ENCODE measurements at regions not wholly inside any gene's neighbourhood (a gene's known extent, or its start where the extent isn't known, plus 50 kb on each side); places are given as distances from the start of the nearest gene placed in this dataset.

- no peak for FAIRE-seq
- Histone ChIP-seq H3K4me2 (ENCODE audit: insufficient read depth, low read length) (no peak overlapping the region), H3K4me3 (no peak overlapping the region), H2AFZ (ENCODE audit: low read depth, low read length) (no peak overlapping the region), H3K4me1 (replicated peaks in 1 of 2; ENCODE audit: control insufficient read depth in 2 of 2, insufficient read depth in 2 of 2, low read length in 2 of 2) (no peaks in the 10 kb centered on the region), H4K20me1 (replicated peaks; ENCODE audit: control insufficient read depth, insufficient read depth, low read length) (no peaks in the 10 kb centered on the region), H3K27me3 (ENCODE audit: control insufficient read depth in 2 of 2, insufficient read depth in 2 of 2, low read length in 2 of 2) (no peaks in the 10 kb centered on the region), H3K36me3 (ENCODE audit: control insufficient read depth, insufficient read depth, low read length) (no peaks in the 10 kb centered on the region), H3K9me3 (replicated peaks; ENCODE audit: control insufficient read depth, insufficient read depth, low read depth, low read length) (no peaks in the 10 kb centered on the region; the same call in 1 of the 2 replicates), H3K9ac (ENCODE audit: insufficient read depth in 1 of 2, low read depth in 2 of 2, low read length in 2 of 2) (no peak overlapping the region), H3K79me2 (ENCODE audit: control insufficient read depth, insufficient read depth, low read length) (no peaks in the 10 kb centered on the region), H3K27ac (ENCODE audit: extremely low read depth, low read depth, low read length) (no peak overlapping the region), H3K9me1 (ENCODE audit: control insufficient read depth, insufficient read depth, low read length) (no peaks in the 10 kb centered on the region)
- intact Hi-C loops (cut with micrococcal nuclease) = no loop called here
- in situ Hi-C loops (cut with MboI) = no loop called here
- ATAC-seq = no peak
- 0% methylated on average over 1 of the region's 1 CpG for WGBS (ENCODE audit: insufficient coverage, low coverage, missing lambda C conversion rate)
- TF ChIP-seq TEAD1 (CRISPR knock-in tag; IDR thresholded peaks at IDR 0.05) (no peak), HMGXB4 (CRISPR knock-in tag; IDR thresholded peaks at IDR 0.05) (no peak), XRCC5 (IDR thresholded peaks at IDR 0.05; ENCODE audit: low read depth, low read length) (no peak), GATAD2B (IDR thresholded peaks at IDR 0.05; ENCODE audit: borderline replicate concordance) (no peak), CEBPB (tag; IDR thresholded peaks at IDR 0.05) (no peak), RBFOX2 (IDR thresholded peaks at IDR 0.05; ENCODE audit: low read depth, low read length) (no peak), MTA2 (IDR thresholded peaks at IDR 0.05; ENCODE audit: low read depth) (no peak)
- no peak for DNase-seq (ENCODE audit: extremely low read depth in 1 of 4, low spot score in 3 of 4)
- CTCF ChIA-PET (ENCODE audit: low intra/inter-chr PET ratio) = no interaction called here
- no TSS peak for BruUV-seq (replicated peaks)
- POLR2A ChIA-PET = no interaction called here
Measured at GRCh38 chr4:124973716-124974115, 261.2 kb upstream of the ANKRD50 start.
